OCI-LY7 (cell line): ENCODE measurements at regions not wholly inside any gene's neighbourhood (a gene's known extent, or its start where the extent isn't known, plus 50 kb on each side); places are given as distances from the start of the nearest gene placed in this dataset.

Experiments
- BruUV-seq: library from RNA; stranded (reverse); fragments of 400-500 nt; replicated peaks from 2 replicates; lab custom pipeline; 2021; lab: Mats Ljungman, UMichigan
- CTCF ChIA-PET: fragments of 300-600 bp; sonication (Branson Sonifier 250); formaldehyde crosslinking; loops from one replicate; lab custom pipeline; 2022; ENCODE audit warnings: antibody characterized with exemption; ENCODE audit not compliant: unreplicated experiment; lab: Charles Lee
- POLR2A ChIA-PET: fragments of 300-600 bp; sonication (Branson Sonifier 250); formaldehyde crosslinking; loops from one replicate; lab custom pipeline; 2022; ENCODE audit warnings: antibody characterized with exemption; lab: Charles Lee
- DNase-seq: peaks from one replicate; pipeline ENCODE4 v3.0.0-alpha.2; 2015; ENCODE audit warnings: low spot score
- H2AFZ ChIP-seq: fragments of 200-600 bp; sonication (generic), shearing (Covaris generic); 2 replicates; pipeline ENCODE4 v1.6.1; 2014; ENCODE audit warnings: mild to moderate bottlenecking, antibody characterized with exemption, low read length, moderate library complexity
- H3K27ac ChIP-seq: fragments of 200-600 bp; sonication (generic); 2 replicates; pipeline ENCODE4 v1.5.1; 2014; ENCODE audit warnings: mixed run types, low read depth, mild to moderate bottlenecking, moderate library complexity, low read length, inconsistent platforms; ENCODE audit not compliant: poor library complexity, severe bottlenecking
- H3K36me3 ChIP-seq: fragments of 200-600 bp; sonication (generic); 2 replicates; pipeline ENCODE4 v1.6.1; 2014; ENCODE audit warnings: mild to moderate bottlenecking, antibody characterized with exemption, low read length, moderate library complexity, mixed read lengths; ENCODE audit not compliant: insufficient read depth
- H3K4me1 ChIP-seq: fragments of 200-600 bp; sonication (generic); 2 replicates; pipeline ENCODE4 v1.5.1; 2014; ENCODE audit warnings: mild to moderate bottlenecking, low read length; ENCODE audit not compliant: insufficient read depth, poor library complexity, severe bottlenecking
- H3K4me2 ChIP-seq: fragments of 200-600 bp; sonication (generic); 2 replicates; pipeline ENCODE4 v1.6.1; 2014; ENCODE audit warnings: mild to moderate bottlenecking, low read length
- H3K4me3 ChIP-seq: fragments of 200-600 bp; sonication (generic); 2 replicates; pipeline ENCODE4 v1.5.1; 2014; ENCODE audit warnings: mild to moderate bottlenecking, low read depth, low read length; ENCODE audit not compliant: poor library complexity, severe bottlenecking
- H3K79me2 ChIP-seq: fragments of 200-600 bp; sonication (generic); 2 replicates; pipeline ENCODE4 v1.6.1; 2016; ENCODE audit warnings: low read depth, mild to moderate bottlenecking, low read length, moderate library complexity, mixed read lengths; ENCODE audit not compliant: insufficient read depth
- H3K9me2 ChIP-seq: fragments of 200-600 bp; sonication (generic); 2 replicates; pipeline ENCODE4 v1.6.1; 2016; ENCODE audit warnings: mild to moderate bottlenecking, low read length, mixed read lengths; ENCODE audit not compliant: insufficient read depth
- H3K9me3 ChIP-seq: fragments of 200-600 bp; sonication (generic); 2 replicates; pipeline ENCODE4 v1.6.1; 2014; ENCODE audit warnings: mild to moderate bottlenecking, mixed run types, low read length, mixed read lengths
- H4K20me1 ChIP-seq: fragments of 200-600 bp; sonication (generic); 2 replicates; pipeline ENCODE4 v1.6.1; 2014; ENCODE audit warnings: mild to moderate bottlenecking, antibody characterized with exemption, low read length, moderate library complexity, mixed read lengths; ENCODE audit not compliant: insufficient read depth
- CTCF ChIP-seq: fragments of 200-600 bp; sonication (generic); conservative IDR thresholded peaks from 2 replicates; pipeline ENCODE4 v1.5.1; 2014; ENCODE audit warnings: mild to moderate bottlenecking, antibody characterized with exemption, low read length, moderate library complexity, mixed read lengths
- EZH2phosphoT487 ChIP-seq: fragments of 200-600 bp; sonication (generic); IDR thresholded peaks from 2 replicates; pipeline ENCODE4 v1.6.1; 2018; ENCODE audit warnings: low read depth, borderline replicate concordance, mild to moderate bottlenecking, mixed run types, antibody characterized with exemption, low read length, moderate library complexity, mixed read lengths
- intact Hi-C: fragments of 100-400 bp; cut with micrococcal nuclease; formaldehyde crosslinking; loops from one replicate; pipeline ENCODE4 v1.10.0; 2022; ENCODE audit not compliant: unreplicated experiment

- Histone ChIP-seq H4K20me1 (no peaks in the 10 kb centered on the region), H3K4me3 (no peak overlapping the region), H3K79me2 (no peaks in the 10 kb centered on the region), H3K4me1 (no peaks in the 10 kb centered on the region), H3K9me3 (peaks cover 18% of the 10 kb centered on the region; the same call in 1 of the 2 replicates), H3K4me2 (no peak overlapping the region), H3K36me3 (no peaks in the 10 kb centered on the region; the same call in 1 of the 2 replicates), H2AFZ (no peak overlapping the region), H3K27ac (no peak overlapping the region), H3K9me2 (no peaks in the 10 kb centered on the region)
- DNase-seq: no peak
- CTCF ChIA-PET: no interaction called here
- no TSS peak for BruUV-seq
- intact Hi-C loops: no loop called here
- POLR2A ChIA-PET: interaction anchor here (1.0 to 1.7 kb wide), 3 partner anchors 10 to 408 kb away, joined by 3 to 5 read pairs (median 5); no protein-coding TSS in a partner anchor
- no peak for TF ChIP-seq EZH2phosphoT487
- no peak for TF ChIP-seq CTCF
Observed at GRCh38 chr3:154943981-154944380, 136.1 kb upstream of the MME start.

GRCh38 chr3:154942827-154943226 lies 137.3 kb upstream of the MME start:
- Histone ChIP-seq H2AFZ (no peak overlapping the region), H3K36me3 (no peaks in the 10 kb centered on the region; the same call in 1 of the 2 replicates), H4K20me1 (no peaks in the 10 kb centered on the region), H3K9me2 (no peaks in the 10 kb centered on the region), H3K9me3 (peaks cover 18% of the 10 kb centered on the region; the same call in 1 of the 2 replicates), H3K79me2 (no peaks in the 10 kb centered on the region), H3K4me1 (no peaks in the 10 kb centered on the region), H3K4me2 (no peak overlapping the region), H3K4me3 (no peak overlapping the region), H3K27ac (no peak overlapping the region)
- CTCF ChIA-PET: interaction anchor here (0.5 kb wide), 1 partner anchor 374 kb away, joined by 3 read pairs; no protein-coding TSS in a partner anchor
- POLR2A ChIA-PET: interaction anchor here (1.0 kb wide), 1 partner anchor 11 kb away, joined by 3 read pairs; no protein-coding TSS in a partner anchor
- no peak for DNase-seq
- intact Hi-C loops: no loop called here
- TF ChIP-seq CTCF: no peak
- no peak for TF ChIP-seq EZH2phosphoT487
- no TSS peak for BruUV-seq

GRCh38 chr3:154936196-154936595 lies 143.9 kb upstream of the MME start:
- Histone ChIP-seq H3K4me1 (no peaks in the 10 kb centered on the region), H3K79me2 (no peaks in the 10 kb centered on the region), H3K9me2 (no peaks in the 10 kb centered on the region), H4K20me1 (no peaks in the 10 kb centered on the region), H3K36me3 (no peaks in the 10 kb centered on the region; the same call in 1 of the 2 replicates), H3K27ac (no peak overlapping the region), H3K4me3 (no peak overlapping the region), H3K9me3 (peaks cover 6% of the 10 kb centered on the region; the same call in 1 of the 2 replicates), H3K4me2 (no peak overlapping the region), H2AFZ (no peak overlapping the region)
- intact Hi-C loops: no loop called here
- ChIA-PET CTCF (no interaction called here), POLR2A (interaction anchor here (0.6 to 0.7 kb wide), 2 partner anchors 182 to 261 kb away, joined by 3 read pairs; no protein-coding TSS in a partner anchor)
- no TSS peak for BruUV-seq
- no peak for TF ChIP-seq EZH2phosphoT487
- TF ChIP-seq CTCF: no peak
- DNase-seq: no peak
